ENCODE measurements at regions not wholly inside any gene's neighbourhood (a gene's known extent, or its start where the extent isn't known, plus 50 kb on each side); places are given as distances from the start of the nearest gene placed in this dataset.

DNA sequence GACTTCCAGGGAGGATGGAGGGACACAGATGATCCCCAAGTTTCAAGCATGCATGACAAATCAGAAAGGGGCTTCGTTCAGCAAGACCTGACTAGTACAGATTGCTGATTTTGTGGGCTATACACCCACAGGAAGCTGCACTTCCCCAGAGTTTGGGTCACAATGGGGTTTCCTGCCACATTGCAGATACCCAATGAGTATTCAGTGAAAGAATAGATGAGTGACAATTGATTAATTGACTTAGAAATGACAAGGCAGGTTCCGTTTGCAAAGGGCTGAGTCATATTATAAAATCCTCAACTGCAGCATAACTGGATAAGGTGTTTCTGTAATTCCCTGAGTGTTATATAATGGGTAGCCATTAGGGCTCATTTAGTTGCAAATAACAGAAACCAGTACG lies 146.6 kb upstream of the TBL1X start:
- DNase-seq, result no peak

GRCh38 chrX:9318766-9319165 lies 146.1 kb upstream of the TBL1X start:
- DNase-seq, result no peak

- DNase-seq, result no peak
These were observed 143.9 kb upstream of the TBL1X start for GRCh38 chrX:9320940-9321339.

DNA sequence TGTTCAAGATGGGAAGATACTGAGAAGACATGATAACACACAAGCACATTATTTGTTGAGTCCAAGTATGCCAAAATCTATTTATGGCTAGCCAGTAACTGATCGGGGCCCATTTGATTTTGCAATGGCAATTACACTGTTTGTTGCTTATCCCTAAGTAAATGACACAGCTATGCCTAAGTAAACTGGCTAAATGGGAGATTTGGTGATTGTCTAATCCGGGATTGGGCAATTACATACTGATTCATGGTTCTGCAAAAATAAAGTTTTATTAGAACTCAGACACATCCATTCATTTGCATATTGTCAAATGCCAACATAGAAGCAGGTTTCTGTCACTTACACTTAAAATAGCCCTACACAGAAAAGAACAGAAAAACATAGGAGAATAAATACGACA lies 140.2 kb upstream of the TBL1X start:
- no peak for DNase-seq

GRCh38 chrX:9326369-9326768 lies 138.5 kb upstream of the TBL1X start:
- DNase-seq, result no peak

DNA sequence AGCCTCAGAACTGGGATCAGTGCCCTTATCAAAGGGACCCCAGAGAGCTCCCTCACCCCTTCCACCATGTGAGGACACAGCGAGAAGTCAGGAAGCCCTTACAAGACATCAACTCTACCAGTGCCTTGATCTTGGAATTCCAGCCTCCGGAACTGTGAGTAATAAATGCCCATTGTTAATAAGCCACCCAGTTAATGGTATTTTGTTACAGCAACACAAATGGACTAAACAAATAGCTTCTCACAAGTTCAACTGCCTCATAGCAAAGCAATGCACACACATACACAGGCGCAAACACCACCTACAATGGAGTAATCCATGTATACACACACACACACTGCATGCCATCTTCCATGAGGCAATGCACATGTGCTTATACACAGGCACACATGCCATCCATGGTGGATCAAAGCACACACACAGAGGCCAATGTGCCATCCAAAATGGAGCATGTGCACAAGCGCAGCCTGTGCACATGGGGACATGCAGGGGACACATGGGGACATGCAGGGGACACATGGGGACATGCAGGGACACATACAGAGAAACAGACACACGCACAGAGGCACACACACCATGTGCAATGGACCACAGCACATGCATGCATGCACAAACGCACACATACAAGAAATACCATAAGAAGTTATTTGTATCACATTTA lies 137.6 kb upstream of the TBL1X start:
- no peak for DNase-seq

GRCh38 chrX:9327747-9328145 lies 137.1 kb upstream of the TBL1X start:
- DNase-seq, result no peak

- no peak for DNase-seq
These were observed 135.8 kb upstream of the TBL1X start for GRCh38 chrX:9329056-9329455.

DNA sequence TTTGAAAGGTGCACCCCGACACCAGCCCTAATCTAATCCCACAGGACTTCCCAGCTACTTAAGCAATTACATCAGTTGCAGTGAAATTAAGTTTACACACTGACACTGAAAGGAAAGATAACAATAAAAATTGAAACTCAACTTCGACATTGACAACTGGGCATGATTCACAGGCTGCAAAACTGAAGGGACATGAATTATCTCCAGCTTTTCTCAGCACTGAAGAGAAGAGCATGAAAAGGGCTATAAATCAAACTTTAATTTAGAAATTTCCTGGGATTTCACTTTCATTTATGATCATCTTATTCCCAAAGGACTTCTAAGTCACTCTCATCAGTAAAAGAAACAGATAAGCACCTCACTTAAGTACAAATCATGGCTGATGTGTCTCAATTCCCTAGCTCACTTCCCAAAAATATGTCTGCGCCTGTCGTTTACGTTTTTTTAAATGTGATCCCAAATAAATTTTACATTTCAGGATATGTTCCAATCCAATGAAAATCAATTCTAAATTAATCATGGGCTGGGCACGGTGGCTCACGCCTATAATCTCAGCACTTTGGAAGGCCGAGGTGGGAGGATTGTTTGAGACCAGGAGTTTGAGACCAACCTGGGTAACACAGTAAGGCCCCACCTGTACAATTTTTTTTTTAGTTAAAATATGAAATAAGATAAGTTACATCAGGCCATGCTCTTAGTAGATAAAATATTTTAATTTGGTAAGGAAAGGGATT lies 134.4 kb upstream of the TBL1X start:
- no peak for DNase-seq

- DNase-seq, result no peak
These were observed 130.8 kb upstream of the TBL1X start for GRCh38 chrX:9333873-9334560.

- DNase-seq, result no peak
These were observed 129.6 kb upstream of the TBL1X start for GRCh38 chrX:9335251-9335650.

- no peak for DNase-seq
These were observed 128.4 kb upstream of the TBL1X start for GRCh38 chrX:9336456-9336855.

- DNase-seq, result no peak
These were observed 127.8 kb upstream of the TBL1X start for GRCh38 chrX:9337046-9337445.

- no peak for DNase-seq
These were observed 125.9 kb upstream of the TBL1X start for GRCh38 chrX:9338986-9339385.

DNA sequence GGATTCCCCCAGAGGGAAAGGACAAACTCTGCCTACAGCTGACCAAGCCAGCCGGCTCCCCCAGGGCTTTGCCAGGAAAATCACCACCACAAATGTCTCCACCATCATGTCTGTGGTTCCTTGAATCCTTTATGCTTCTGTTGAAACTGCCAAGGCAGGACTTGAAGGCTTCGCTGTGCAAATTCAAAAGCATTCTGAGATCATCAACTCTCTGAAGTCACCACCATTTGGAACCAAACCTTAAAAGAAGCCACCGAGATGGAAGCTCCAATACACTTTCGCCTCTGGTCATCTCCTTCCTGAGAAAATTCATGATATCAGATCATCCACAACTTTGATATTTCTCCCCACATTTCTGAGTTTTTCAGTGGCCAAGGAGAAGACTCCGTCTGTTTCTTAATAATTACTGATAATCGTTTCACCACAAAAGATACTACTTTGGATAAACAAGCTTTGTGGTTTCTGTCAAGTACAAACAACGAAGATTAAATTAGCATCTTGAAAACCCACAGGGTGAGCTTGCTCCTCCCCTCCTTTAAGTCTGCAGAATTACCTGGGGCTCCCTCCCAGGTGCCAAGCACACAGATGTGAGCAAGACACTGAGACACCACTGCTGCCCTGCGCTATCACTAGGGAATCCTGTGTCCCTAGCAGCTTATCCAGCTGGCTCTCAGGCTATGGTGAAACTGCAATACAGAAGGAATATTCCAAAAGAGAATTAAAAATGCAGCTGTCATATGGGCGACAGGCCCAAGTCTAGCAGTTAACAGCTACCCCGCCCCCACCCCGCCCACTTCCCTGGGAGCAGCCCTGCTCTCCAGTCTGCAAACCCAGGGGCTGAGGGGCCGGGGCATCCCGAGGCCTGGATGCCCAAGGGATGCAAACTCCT lies 125.0 kb upstream of the TBL1X start:
- no peak for DNase-seq

DNA sequence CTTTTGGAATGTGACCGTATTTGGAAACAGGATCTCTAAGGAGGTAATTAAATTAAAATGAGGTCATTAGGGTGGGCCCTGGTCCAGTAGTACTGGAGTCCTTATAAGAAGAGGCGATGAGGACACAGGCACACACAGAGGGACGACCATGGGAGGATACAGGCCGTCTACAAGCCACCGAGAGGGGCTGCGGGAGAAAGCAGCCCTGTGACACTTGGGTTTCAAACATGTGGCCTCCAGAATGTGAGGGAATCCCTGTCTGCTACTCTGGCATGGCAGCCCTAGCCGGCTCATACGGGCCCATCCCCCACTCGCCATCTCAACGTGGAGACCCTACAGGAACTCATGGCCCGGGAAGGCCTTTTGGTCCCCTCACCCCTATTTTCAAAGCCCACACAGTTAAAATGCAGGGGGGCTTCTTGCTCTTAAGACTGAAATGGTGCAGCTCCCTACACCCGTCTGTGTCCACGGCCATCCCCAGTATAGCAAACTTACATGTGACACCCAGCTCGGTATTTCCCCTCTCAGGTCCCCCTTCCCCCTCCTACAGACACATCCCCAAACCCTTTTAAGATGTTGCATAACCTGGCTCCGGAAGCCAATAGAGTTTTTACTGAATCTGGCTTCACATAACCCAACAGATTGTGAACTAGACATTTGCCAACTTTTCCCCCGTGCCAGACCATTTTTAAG lies 124.1 kb upstream of the TBL1X start:
- no peak for DNase-seq

DNA sequence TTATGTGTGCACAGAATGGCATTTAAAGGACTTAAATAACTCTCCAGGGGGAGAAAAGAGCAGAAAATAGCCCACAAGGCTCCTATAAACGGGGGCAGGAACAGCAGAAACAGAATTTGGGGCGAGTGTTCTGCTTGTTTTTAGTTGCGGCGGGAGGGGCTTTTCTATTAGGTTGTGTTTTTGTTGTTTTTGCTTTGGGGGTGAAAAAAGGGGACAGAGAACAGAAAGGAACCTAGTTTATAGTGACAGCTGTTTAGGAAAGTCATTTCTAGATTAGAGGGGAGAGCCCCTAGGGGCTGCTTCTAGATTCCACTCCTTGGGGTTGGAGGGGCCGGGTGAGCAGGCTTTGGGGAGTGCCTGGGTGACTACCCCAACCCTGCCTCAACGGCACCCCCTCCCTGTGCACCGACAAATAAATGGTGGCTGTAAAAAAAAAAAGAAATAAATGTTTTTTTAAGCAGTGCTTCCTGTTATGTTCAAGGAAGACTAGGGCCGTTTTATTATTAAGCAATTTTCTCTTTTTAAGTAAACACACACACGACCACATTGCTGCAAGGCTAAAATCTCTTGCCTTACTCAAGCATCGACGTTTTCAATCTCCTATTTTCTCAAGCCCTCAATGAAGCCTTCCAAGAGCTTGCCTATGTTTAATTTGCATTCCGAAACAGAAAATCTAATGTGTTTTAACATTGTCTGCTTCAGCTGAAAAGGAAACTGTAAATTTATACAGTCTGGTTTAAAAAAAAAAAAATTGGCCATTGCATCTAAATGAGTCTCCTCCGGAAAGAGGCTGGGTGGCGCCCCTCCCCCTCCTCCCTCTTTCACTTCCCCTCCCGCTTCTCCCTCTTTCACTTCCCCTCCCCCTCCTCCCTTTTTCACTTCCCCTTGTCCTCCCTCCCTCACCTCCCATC lies 123.3 kb upstream of the TBL1X start:
- no peak for DNase-seq

GRCh38 chrX:9342561-9343051 lies 122.3 kb upstream of the TBL1X start:
- DNase-seq, result peak; percentile 4

DNA sequence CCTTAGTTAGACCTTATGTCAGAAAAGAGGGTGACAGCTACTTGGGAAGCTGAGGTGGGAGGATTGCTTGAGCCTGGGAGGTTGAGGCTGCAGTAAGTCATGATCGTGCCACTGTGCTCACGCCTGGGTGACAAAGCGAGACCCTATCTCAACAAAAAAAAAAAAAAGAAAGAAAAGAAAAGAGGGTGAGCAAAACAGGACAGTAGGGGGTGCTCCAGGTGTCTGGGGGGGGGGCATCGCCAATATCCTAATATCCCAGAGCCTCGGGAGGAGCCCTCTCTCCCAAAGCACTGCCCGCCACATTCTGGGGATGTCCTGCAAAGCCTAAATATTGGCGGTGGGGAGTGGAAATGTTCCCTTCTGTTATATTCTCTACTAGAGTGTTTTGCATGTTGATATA lies 120.9 kb upstream of the TBL1X start:
- DNase-seq, result no peak

DNA sequence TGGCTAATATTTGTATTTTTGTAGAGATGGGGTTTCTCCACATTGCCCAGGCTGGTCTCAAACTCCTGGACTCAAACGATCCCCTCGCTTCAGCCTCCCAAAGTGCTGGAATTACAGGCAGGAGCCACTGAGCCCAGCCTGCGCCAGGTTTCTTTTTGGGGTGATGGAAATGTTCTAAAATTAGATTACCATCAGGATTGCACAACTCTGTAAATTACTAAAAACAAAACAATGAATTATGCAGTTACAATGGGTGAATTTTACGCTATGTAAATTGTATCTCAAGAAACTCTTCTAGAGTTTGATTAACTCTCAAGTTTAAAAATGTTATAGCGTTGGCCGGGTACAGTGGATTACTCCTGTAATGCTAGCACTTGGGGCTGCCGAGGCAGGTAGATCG lies 118.9 kb upstream of the TBL1X start:
- DNase-seq, result no peak
